H1 (cell line): ENCODE measurements at regions not wholly inside any gene's neighbourhood (a gene's known extent, or its start where the extent isn't known, plus 50 kb on each side); places are given as distances from the start of the nearest gene placed in this dataset.

Experiments used
- CTCF ChIA-PET: fragments of 300-600 bp; sonication (Branson Sonifier 250); formaldehyde crosslinking; loops from one replicate; lab custom pipeline; 2021; ENCODE audit not compliant: partially characterized antibody; lab: Charles Lee
- POLR2A ChIA-PET: fragments of 300-600 bp; sonication (Branson Sonifier 250); formaldehyde crosslinking; loops from one replicate; lab custom pipeline; 2021; ENCODE audit warnings: inconsistent platforms; ENCODE audit not compliant: partially characterized antibody; lab: Charles Lee
- DNase-seq, 2 experiments: peaks; one replicate each; pipeline versions ENCODE4 v3.0.0 to v3.0.0-alpha.2; 2010 to 2022; ENCODE audit warnings: low spot score in 2 of 2, low read depth in 1 of 2, mixed read lengths in 1 of 2
- FAIRE-seq: peaks from 2 replicates; lab custom pipeline; 2011; peaks lifted over from hg19 to GRCh38; lab: Jason Lieb, UNC
- H2AFZ ChIP-seq: 2 replicates; pipeline ENCODE4 v1.8.1; 2012; ENCODE audit warnings: low read length, inconsistent platforms
- H2AK5ac ChIP-seq: 2 replicates; pipeline ENCODE4 v1.6.1; 2013; ENCODE audit warnings: low read depth, low read length
- H2BK120ac ChIP-seq: replicated peaks from 2 replicates; pipeline ENCODE3; 2013; ENCODE audit warnings: low read depth, low read length, inconsistent platforms
- H2BK12ac ChIP-seq: 2 replicates; pipeline ENCODE4 v1.6.1; 2013; ENCODE audit warnings: low read depth, low read length
- H2BK15ac ChIP-seq: 2 replicates; pipeline ENCODE4 v1.6.1; 2013; ENCODE audit warnings: low read length
- H2BK20ac ChIP-seq: 2 replicates; pipeline ENCODE4 v1.6.1; 2013; ENCODE audit warnings: low read length
- H2BK5ac ChIP-seq: 2 replicates; pipeline ENCODE4 v1.6.1; 2013; ENCODE audit warnings: low read depth, low read length
- H3K14ac ChIP-seq: 2 replicates; pipeline ENCODE4 v1.6.1; 2013; ENCODE audit warnings: inconsistent platforms; ENCODE audit not compliant: insufficient read length
- H3K18ac ChIP-seq: 2 replicates; pipeline ENCODE4 v1.6.1; 2013; ENCODE audit warnings: low read length; ENCODE audit errors: extremely low read depth
- H3K23ac ChIP-seq: 2 replicates; pipeline ENCODE4 v1.6.1; 2013; ENCODE audit warnings: inconsistent platforms; ENCODE audit not compliant: insufficient read length
- H3K23me2 ChIP-seq: 2 replicates; pipeline ENCODE4 v1.6.1; 2013; ENCODE audit warnings: low read depth, low read length
- H3K27ac ChIP-seq: 2 replicates; pipeline ENCODE4 v1.6.1; 2011; ENCODE audit warnings: low read depth, low read length, inconsistent platforms
- H3K27me3 ChIP-seq, 4 experiments: replicated peaks in 1 of 4; 1 replicate in 1 of 4; 2 replicates in 3 of 4; pipeline versions ENCODE4 v1.6.1 to v1.8.1; 2011 to 2013; ENCODE audit warnings: low read length in 3 of 4, mild to moderate bottlenecking in 3 of 4, inconsistent platforms in 2 of 4, mixed read lengths in 2 of 4, moderate library complexity in 1 of 4; ENCODE audit not compliant: control insufficient read depth in 3 of 4, insufficient read depth in 3 of 4; ENCODE audit errors: extremely low read depth in 1 of 4
- H3K36me3 ChIP-seq, 4 experiments: 2 replicates each; pipeline versions ENCODE4 v1.6.1 to v1.8.1; 2011 to 2013; ENCODE audit warnings: mild to moderate bottlenecking in 4 of 4, low read length in 3 of 4, moderate library complexity in 2 of 4, control low read depth in 1 of 4, inconsistent platforms in 1 of 4; ENCODE audit not compliant: insufficient read depth in 4 of 4, control insufficient read depth in 2 of 4
- H3K4ac ChIP-seq: replicated peaks from 2 replicates; pipeline ENCODE3; 2013; ENCODE audit warnings: low read length, low read depth, mixed read lengths, inconsistent platforms; ENCODE audit not compliant: insufficient read length
- H3K4me1 ChIP-seq, 4 experiments: replicated peaks in 1 of 4; 1 replicate in 1 of 4; 2 replicates in 3 of 4; pipeline versions ENCODE4 v1.6.1 to v1.8.1; 2011 to 2013; ENCODE audit warnings: low read length in 3 of 4, inconsistent platforms in 2 of 4, mixed read lengths in 1 of 4; ENCODE audit not compliant: insufficient read depth in 4 of 4, control insufficient read depth in 3 of 4
- H3K4me2 ChIP-seq, 2 experiments: 2 replicates each; pipeline versions ENCODE4 v1.6.1 to v1.8.1; 2011 to 2013; ENCODE audit warnings: low read depth in 2 of 2, low read length in 2 of 2, control low read depth in 1 of 2, inconsistent platforms in 1 of 2, mild to moderate bottlenecking in 1 of 2; ENCODE audit not compliant: insufficient read depth in 1 of 2
- H3K4me3 ChIP-seq, 4 experiments: fragments of 200-600, 300-600 bp in 1 of 4; sonication (generic), shearing (Covaris generic), sonication (Bioruptor Twin) in 1 of 4; 2 replicates each; pipeline versions ENCODE4 v1.5.1 to v1.8.1; 2011 to 2016; ENCODE audit warnings: low read length in 4 of 4, low read depth in 3 of 4, control low read depth in 2 of 4, inconsistent platforms in 2 of 4, mild to moderate bottlenecking in 2 of 4, mixed read lengths in 1 of 4, moderate library complexity in 1 of 4; ENCODE audit not compliant: insufficient read depth in 2 of 4; ENCODE audit errors: extremely low read depth in 1 of 4
- H3K56ac ChIP-seq: replicated peaks from 2 replicates; pipeline ENCODE3; 2013; ENCODE audit warnings: low read depth, mild to moderate bottlenecking, mixed read lengths, low read length, inconsistent platforms; ENCODE audit not compliant: insufficient read length
- H3K79me1 ChIP-seq: 2 replicates; pipeline ENCODE4 v1.6.1; 2013; ENCODE audit warnings: low read depth, low read length, control low read depth
- H3K79me2 ChIP-seq, 2 experiments: 2 replicates each; pipeline versions ENCODE4 v1.6.1 to v1.8.1; 2012 to 2013; ENCODE audit warnings: low read length in 2 of 2, mild to moderate bottlenecking in 2 of 2, inconsistent platforms in 1 of 2; ENCODE audit not compliant: insufficient read depth in 2 of 2, control insufficient read depth in 1 of 2
- H3K9ac ChIP-seq, 4 experiments: replicated peaks in 1 of 4; 1 replicate in 1 of 4; 2 replicates in 3 of 4; pipeline versions ENCODE4 v1.6.1 to v1.8.1; 2011 to 2013; ENCODE audit warnings: low read depth in 3 of 4, low read length in 3 of 4, control low read depth in 2 of 4, mild to moderate bottlenecking in 2 of 4, moderate library complexity in 2 of 4, inconsistent platforms in 1 of 4; ENCODE audit errors: extremely low read depth in 1 of 4
- H3K9me3 ChIP-seq, 2 experiments: 2 replicates each; pipeline versions ENCODE4 v1.6.1 to v1.8.1; 2012 to 2013; ENCODE audit warnings: mild to moderate bottlenecking in 2 of 2, moderate library complexity in 2 of 2, control low read depth in 1 of 2, inconsistent platforms in 1 of 2, low read depth in 1 of 2, low read length in 1 of 2, mixed read lengths in 1 of 2; ENCODE audit not compliant: insufficient read depth in 2 of 2
- H4K20me1 ChIP-seq, 2 experiments: replicated peaks in 1 of 2; 2 replicates each; pipeline versions ENCODE3 to v1.8.1; 2011 to 2013; ENCODE audit warnings: inconsistent platforms in 2 of 2, low read length in 2 of 2, mild to moderate bottlenecking in 1 of 2; ENCODE audit not compliant: insufficient read depth in 2 of 2, control insufficient read depth in 1 of 2
- H4K5ac ChIP-seq: 2 replicates; pipeline ENCODE4 v1.6.1; 2013; ENCODE audit warnings: low read length, low read depth, mixed read lengths, inconsistent platforms; ENCODE audit not compliant: insufficient read length
- H4K8ac ChIP-seq: 2 replicates; pipeline ENCODE4 v1.8.0; 2013; ENCODE audit warnings: mild to moderate bottlenecking, moderate library complexity, low read length, inconsistent platforms; ENCODE audit not compliant: insufficient read depth; ENCODE audit errors: extremely low read depth
- H4K91ac ChIP-seq: replicated peaks from 2 replicates; pipeline ENCODE3; 2013; ENCODE audit warnings: low read length, mixed read lengths, inconsistent platforms; ENCODE audit not compliant: insufficient read length
- BACH1 ChIP-seq: IDR thresholded peaks from 2 replicates; pipeline ENCODE4 v1.6.1; 2012; ENCODE audit warnings: low read length, improper control_type of control experiment
- BRCA1 ChIP-seq: IDR thresholded peaks from 2 replicates; pipeline ENCODE4 v1.6.1; 2012; ENCODE audit warnings: low read depth, low read length, improper control_type of control experiment
- CEBPB ChIP-seq: IDR thresholded peaks from 2 replicates; pipeline ENCODE4 v1.6.1; 2012; ENCODE audit warnings: low read depth, low read length
- EZH2 ChIP-seq: fragments of 200-600 bp; sonication (generic); IDR thresholded peaks from 2 replicates; pipeline ENCODE4 v1.7.1; 2012; ENCODE audit warnings: low read depth, mild to moderate bottlenecking, moderate library complexity, low read length, inconsistent platforms; ENCODE audit not compliant: severe bottlenecking
- NANOG ChIP-seq: IDR thresholded peaks from 2 replicates; pipeline ENCODE4 v1.6.1; 2011; ENCODE audit warnings: low read length, low read depth, mild to moderate bottlenecking, inconsistent platforms; ENCODE audit not compliant: insufficient read depth, poor library complexity, severe bottlenecking
- POLR2AphosphoS5 ChIP-seq: IDR thresholded peaks from 2 replicates; pipeline ENCODE4 v1.6.1; 2011; ENCODE audit warnings: low read depth, low read length
- RFX5 ChIP-seq: IDR thresholded peaks from 2 replicates; pipeline ENCODE4 v1.6.1; 2011; ENCODE audit warnings: low read depth, low read length, improper control_type of control experiment, borderline replicate concordance
- SIN3A ChIP-seq, 2 experiments: IDR thresholded peaks in 1 of 2; conservative IDR thresholded peaks in 1 of 2; 2 replicates each; pipeline ENCODE4 v1.6.1; 2011 to 2012; ENCODE audit warnings: low read length in 2 of 2, improper control_type of control experiment in 1 of 2, low read depth in 1 of 2, mild to moderate bottlenecking in 1 of 2
- SRF ChIP-seq: IDR thresholded peaks from 2 replicates; pipeline ENCODE4 v1.6.1; 2011; ENCODE audit warnings: mild to moderate bottlenecking, low read depth, low read length, moderate library complexity
- TAF1 ChIP-seq: IDR thresholded peaks from 2 replicates; pipeline ENCODE4 v1.6.1; 2011; ENCODE audit warnings: mild to moderate bottlenecking, low read depth, low read length
- TAF7 ChIP-seq: optimal IDR thresholded peaks from 2 replicates; pipeline ENCODE3; 2011; ENCODE audit warnings: low read depth, mild to moderate bottlenecking, inconsistent platforms, low read length, moderate library complexity, borderline replicate concordance
- TCF12 ChIP-seq: IDR thresholded peaks from 2 replicates; pipeline ENCODE4 v1.6.1; 2011; ENCODE audit warnings: low read depth, mild to moderate bottlenecking, low read length
- TEAD4 ChIP-seq: IDR thresholded peaks from 2 replicates; pipeline ENCODE4 v1.6.1; 2012; ENCODE audit warnings: low read depth, low read length, inconsistent platforms, mixed read lengths
- WGBS, 2 experiments: shearing (Covaris generic) in 1 of 2; methylation state at CpG; one replicate each; pipeline versions ENCODE4 v1.1.6 to v1.1.7; 2013 to 2015; ENCODE audit warnings: low lambda C conversion rate in 2 of 2, mixed read lengths in 2 of 2, inconsistent platforms in 1 of 2, low coverage in 1 of 2, missing lambda C conversion rate in 1 of 2; ENCODE audit not compliant: insufficient replicate concordance in 2 of 2, insufficient coverage in 1 of 2, insufficient read length in 1 of 2; ENCODE audit errors: extremely low coverage in 1 of 2, missing lambda C conversion rate in 1 of 2; 5-methylcytosine and 5-hydroxymethylcytosine counted together

- H3K14ac ChIP-seq: no peak overlapping the region
- FAIRE-seq (no peak), DNase-seq (no peak)
- H3K23ac ChIP-seq: no peak overlapping the region
- no peaks in the 10 kb centered on the region for H3K23me2 ChIP-seq
- no peak overlapping the region for H2BK20ac ChIP-seq
- H2AK5ac ChIP-seq: no peak overlapping the region
- no peak overlapping the region for H4K5ac ChIP-seq
- H2BK5ac ChIP-seq: no peak overlapping the region
- no peak overlapping the region for H4K91ac ChIP-seq
- H3K4me1 ChIP-seq: 0 out of 7 replicates have a peak, but pooled peaks cover 0 to 5% (median 0%) of the 10 kb centered on the region in 4 experiments
- H3K56ac ChIP-seq: no peak overlapping the region
- H3K18ac ChIP-seq: no peak overlapping the region
- no peak overlapping the region for H3K27ac ChIP-seq
- no peak overlapping the region for H2BK12ac ChIP-seq
- H3K4me2 ChIP-seq: no peak overlapping the region
- POLR2A ChIA-PET: interaction anchor here (0.7 kb wide), 2 partner anchors 15 to 192 kb away, joined by 3 read pairs; no protein-coding TSS in a partner anchor
- H3K36me3 ChIP-seq: no peaks in the 10 kb centered on the region
- no peaks in the 10 kb centered on the region for H3K27me3 ChIP-seq
- H4K20me1 ChIP-seq: no peaks in the 10 kb centered on the region
- no peak overlapping the region for H2BK120ac ChIP-seq
- peaks cover 0 to 11% of the 10 kb centered on the region in 2 experiments; a peak in 2 of 4 replicates for H3K9me3 ChIP-seq
- no peak overlapping the region for H4K8ac ChIP-seq
- H2BK15ac ChIP-seq: no peak overlapping the region
- H3K79me1 ChIP-seq: no peaks in the 10 kb centered on the region
- H3K4ac ChIP-seq: no peak overlapping the region
- H3K9ac ChIP-seq: no peak overlapping the region
- H2AFZ ChIP-seq: no peak overlapping the region
- H3K4me3 ChIP-seq: no peak overlapping the region
- CTCF ChIA-PET: interaction anchor here (0.8 kb wide), 1 partner anchor 166 kb away, joined by 3 read pairs; no protein-coding TSS in a partner anchor
- WGBS, 2 experiments: 94% methylated on average over 9 of the region's 9 CpGs; no CpG with 5 or more reads in 1 of the 2 experiments
- no peak for TF ChIP-seq CEBPB
- TF ChIP-seq BRCA1: no peak
- no peak for TF ChIP-seq TAF7
- TF ChIP-seq TEAD4: no peak
- TF ChIP-seq TAF1: no peak
- TF ChIP-seq RFX5: no peak
- TF ChIP-seq TCF12: no peak
- no peak for TF ChIP-seq SRF
- TF ChIP-seq POLR2AphosphoS5: no peak
- no peak for TF ChIP-seq EZH2
- no peak for TF ChIP-seq SIN3A (conservative IDR thresholded peaks at IDR 0.05 in 1 of 2, IDR thresholded peaks at IDR 0.05 in 1 of 2; ENCODE audit: low read depth in 1 of 2, low read length in 2 of 2)
- TF ChIP-seq BACH1: no peak
- no peak for TF ChIP-seq NANOG
- no peaks in the 10 kb centered on the region for H3K79me2 ChIP-seq
Measured at GRCh38 chr6:151180330-151181048, 59.3 kb upstream of the AKAP12 start.
